ENCODE measurements at regions not wholly inside any gene's neighbourhood (a gene's known extent, or its start where the extent isn't known, plus 50 kb on each side); places are given as distances from the start of the nearest gene placed in this dataset.
"Not testable (repeated sequence)": the region's sequence is repeated elsewhere in the genome, so short reads cannot be mapped to it uniquely, and the experiment has no call there.

DNA sequence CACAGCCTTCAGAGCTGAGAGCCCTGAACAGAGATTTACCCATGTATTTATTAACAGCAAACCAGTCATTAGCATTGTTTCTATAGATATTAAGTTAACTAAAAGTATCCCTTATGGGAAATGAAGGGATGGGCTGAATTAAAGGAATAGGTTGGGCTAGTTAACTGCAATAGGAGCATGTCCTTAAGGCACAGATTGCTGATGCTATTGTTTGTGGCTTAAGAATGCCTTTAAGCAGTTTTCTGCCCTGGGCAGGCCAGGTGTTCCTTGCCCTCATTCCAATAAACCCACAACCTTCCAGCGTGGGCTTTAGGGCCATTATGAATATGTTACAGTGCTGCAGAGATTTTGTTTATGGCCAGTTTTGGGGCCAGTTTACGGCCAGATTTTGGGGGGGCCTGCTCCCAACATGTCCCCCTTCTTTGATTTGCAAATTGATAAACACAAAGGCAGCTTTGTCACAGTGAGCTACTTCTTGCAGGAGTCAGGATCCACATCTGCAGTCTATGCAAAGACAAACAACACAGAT, 61.2 kb upstream of the FMNL2 start:
- not testable (repeated sequence) for DNase-seq (ENCODE audit: low spot score)

DNA sequence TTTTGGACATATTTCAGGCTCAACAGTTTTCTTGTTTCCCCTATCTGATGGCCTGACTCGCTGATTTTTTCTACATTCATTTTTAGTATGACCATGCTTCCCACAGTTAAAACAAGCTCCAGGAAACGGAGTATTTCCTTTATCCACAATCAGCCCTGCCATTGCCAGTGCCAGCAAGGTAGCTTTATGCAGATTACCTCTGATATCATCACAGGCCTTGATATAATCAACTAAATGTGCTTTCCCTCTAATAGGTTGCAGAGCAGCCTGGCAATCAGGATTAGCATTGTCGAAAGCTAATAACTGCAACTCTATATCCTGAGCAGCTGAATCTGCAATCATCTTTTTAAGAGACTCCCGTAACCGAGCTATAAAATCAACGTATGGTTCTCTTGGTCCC, 57.1 kb upstream of the FMNL2 start:
- DNase-seq (ENCODE audit: low spot score): not testable (repeated sequence)

DNA sequence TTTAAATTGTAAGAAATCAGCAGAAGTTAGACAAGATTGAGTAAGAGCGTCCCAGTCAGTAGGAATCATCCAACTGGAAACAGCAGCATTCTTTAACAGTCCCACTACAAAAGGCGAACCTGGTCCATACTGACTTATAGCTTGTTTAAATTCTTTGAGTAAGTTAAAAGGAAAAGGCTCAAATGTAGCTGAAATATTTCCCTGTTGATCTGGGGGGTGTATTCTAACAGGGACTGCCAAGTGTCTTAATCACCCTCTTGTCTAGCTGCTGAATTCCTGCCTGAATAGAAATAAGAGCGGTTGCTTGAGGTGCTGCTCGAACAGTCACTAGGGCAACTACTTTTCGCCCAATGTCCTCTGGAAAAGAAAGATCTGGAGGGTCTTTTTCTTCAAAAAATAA, 56.4 kb upstream of the FMNL2 start:
- DNase-seq (ENCODE audit: low spot score): no peak

DNA sequence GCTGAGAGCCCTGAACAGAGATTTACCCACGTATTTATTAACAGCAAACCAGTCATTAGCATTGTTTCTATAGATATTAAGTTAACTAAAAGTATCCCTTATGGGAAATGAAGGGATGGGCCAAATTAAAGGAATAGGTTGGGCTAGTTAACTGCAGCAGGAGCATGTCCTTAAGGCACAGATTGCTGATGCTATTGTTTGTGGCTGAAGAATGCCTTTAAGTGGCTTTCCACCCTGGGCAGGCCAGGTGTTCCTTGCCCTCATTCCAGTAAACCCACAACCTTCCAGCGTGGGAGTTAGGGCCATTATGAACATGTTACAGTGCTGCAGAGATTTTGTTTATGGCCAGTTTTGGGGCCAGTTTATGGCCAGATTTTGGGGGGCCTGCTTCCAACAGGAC, 55.6 kb upstream of the FMNL2 start:
- not testable (repeated sequence) for DNase-seq (ENCODE audit: low spot score)

DNA sequence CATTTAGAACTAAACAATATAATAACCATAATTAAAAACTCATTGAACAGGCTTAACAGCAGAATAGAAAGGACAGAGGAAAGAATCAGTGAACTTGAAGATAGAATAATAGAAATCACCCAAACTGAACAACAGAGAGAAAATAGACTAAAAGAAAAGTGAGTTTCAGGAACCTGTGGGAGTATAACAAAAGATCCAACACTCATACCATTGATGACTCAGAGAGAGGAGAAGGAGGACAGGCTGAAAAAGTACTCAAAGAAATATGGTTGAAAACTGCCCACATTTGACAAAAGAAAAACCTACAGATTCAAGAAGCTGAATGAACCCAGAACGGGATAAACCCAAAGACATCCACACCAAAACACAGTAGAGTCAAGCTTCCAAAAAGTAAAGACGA, 54.2 kb upstream of the FMNL2 start:
- DNase-seq (ENCODE audit: low spot score): no peak

DNA sequence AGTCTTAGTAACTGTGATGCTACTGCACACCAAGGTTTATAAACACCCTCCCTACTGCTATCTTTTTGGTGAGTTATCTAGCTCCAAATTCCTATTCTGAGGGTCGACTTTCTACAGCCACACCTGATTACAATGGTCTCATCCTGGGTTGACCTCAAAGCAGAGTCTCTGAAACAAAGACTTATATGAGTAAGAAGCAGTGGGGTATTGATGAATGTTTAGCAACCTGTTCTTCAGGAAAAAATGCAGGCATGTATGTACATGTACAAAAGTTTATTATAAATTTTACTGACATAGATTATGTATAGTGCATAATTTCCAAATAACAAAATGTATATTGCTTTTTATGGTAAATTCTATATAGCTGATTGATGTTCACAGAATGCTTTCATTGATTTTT, 51.6 kb upstream of the FMNL2 start:
- no peak for DNase-seq (ENCODE audit: low spot score)

DNA sequence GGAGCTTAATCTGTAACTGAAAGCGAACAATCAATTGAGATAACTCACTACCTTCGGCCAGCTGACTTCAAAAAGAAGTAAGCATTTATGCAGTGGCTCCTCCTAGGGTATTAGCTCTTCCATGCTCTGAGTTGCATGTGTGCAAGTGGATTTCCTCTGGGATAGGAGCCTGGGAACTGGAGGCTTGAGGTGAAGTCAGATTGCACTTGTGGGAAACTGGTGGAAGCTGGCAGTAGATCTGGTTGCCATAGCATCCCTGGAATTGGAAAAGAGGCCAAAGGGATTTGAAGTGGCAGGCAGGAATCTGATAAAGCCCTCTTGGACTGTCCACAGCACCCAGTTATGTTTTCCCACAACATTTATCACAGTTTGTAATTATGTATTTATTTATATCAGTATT, 50.6 kb upstream of the FMNL2 start:
- no peak for DNase-seq (ENCODE audit: low spot score)
